GM23338 (cell line): ENCODE measurements at regions not wholly inside any gene's neighbourhood (a gene's known extent, or its start where the extent isn't known, plus 50 kb on each side); places are given as distances from the start of the nearest gene placed in this dataset.

Experiments used
- ATAC-seq: fragments of 200-7000 bp; cut with Tn5 transposase; 3 replicates; pipeline ENCODE4 v1.9.1; 2020
- DNase-seq: peaks from one replicate; pipeline ENCODE4 v3.0.0-alpha.2; 2015; ENCODE audit warnings: low spot score
- H2AFZ ChIP-seq: fragments of 200-600 bp; sonication (generic); 2 replicates; pipeline ENCODE4 v1.8.0; 2016; ENCODE audit warnings: antibody characterized with exemption, mild to moderate bottlenecking, moderate library complexity
- H3F3A ChIP-seq: fragments of 200-600 bp; sonication (generic); replicated peaks from 2 replicates; pipeline ENCODE4 v1.8.0; 2017; ENCODE audit warnings: antibody characterized with exemption, mixed run types, low read depth
- H3K27ac ChIP-seq: fragments of 200-600 bp; sonication (generic); 2 replicates; pipeline ENCODE4 v1.6.1; 2016; ENCODE audit warnings: low read depth
- H3K27me3 ChIP-seq: fragments of 200-600 bp; sonication (generic); 2 replicates; pipeline ENCODE4 v1.8.0; 2016; ENCODE audit warnings: mild to moderate bottlenecking, mixed run types, moderate library complexity; ENCODE audit not compliant: insufficient read depth
- H3K36me3 ChIP-seq: fragments of 200-600 bp; sonication (generic); 2 replicates; pipeline ENCODE4 v1.8.0; 2016; ENCODE audit warnings: mild to moderate bottlenecking; ENCODE audit not compliant: insufficient read depth
- H3K4me1 ChIP-seq: fragments of 200-600 bp; sonication (generic); 2 replicates; pipeline ENCODE4 v1.8.0; 2016; ENCODE audit warnings: mild to moderate bottlenecking, moderate library complexity; ENCODE audit not compliant: insufficient read depth
- H3K4me2 ChIP-seq: fragments of 200-600 bp; sonication (generic); 2 replicates; pipeline ENCODE4 v1.7.1; 2017; ENCODE audit warnings: mixed run types
- H3K4me3 ChIP-seq: fragments of 200-600 bp; sonication (generic); 2 replicates; pipeline ENCODE4 v1.6.1; 2016; ENCODE audit warnings: mixed run types
- H3K79me2 ChIP-seq: fragments of 200-600 bp; sonication (generic); replicated peaks from 2 replicates; pipeline ENCODE4 v1.8.0; 2017; ENCODE audit warnings: mild to moderate bottlenecking; ENCODE audit not compliant: insufficient read depth
- H3K9me2 ChIP-seq: fragments of 200-600 bp; sonication (generic); 2 replicates; pipeline ENCODE4 v1.8.0; 2017; ENCODE audit not compliant: insufficient read depth
- H4K20me1 ChIP-seq: fragments of 200-600 bp; sonication (generic); replicated peaks from 2 replicates; pipeline ENCODE4 v1.8.0; 2017; ENCODE audit warnings: mild to moderate bottlenecking; ENCODE audit not compliant: insufficient read depth
- H3K27ac Mint-ChIP-seq: 2 replicates; pipeline ENCODE4 v1.8.0; 2020; ENCODE audit warnings: inconsistent platforms, mild to moderate bottlenecking, moderate library complexity, mixed read lengths
- H3K27me3 Mint-ChIP-seq: 3 replicates; pipeline ENCODE4 v1.8.0; 2022; ENCODE audit warnings: low read depth, mild to moderate bottlenecking, moderate library complexity, mixed read lengths, inconsistent platforms; ENCODE audit not compliant: insufficient read depth, poor library complexity
- H3K36me3 Mint-ChIP-seq: 3 replicates; pipeline ENCODE4 v1.8.0; 2021; ENCODE audit warnings: low read depth, mild to moderate bottlenecking, inconsistent platforms, moderate library complexity, mixed read lengths
- H3K4me1 Mint-ChIP-seq: 3 replicates; pipeline ENCODE4 v1.8.0; 2020; ENCODE audit warnings: mild to moderate bottlenecking, inconsistent platforms, mixed read lengths
- H3K4me3 Mint-ChIP-seq: 3 replicates; pipeline ENCODE4 v1.8.0; 2021; ENCODE audit warnings: moderate library complexity, mild to moderate bottlenecking, inconsistent platforms, mixed read lengths
- H3K9me3 Mint-ChIP-seq: 3 replicates; pipeline ENCODE4 v1.8.0; 2020; ENCODE audit warnings: moderate library complexity, mild to moderate bottlenecking, inconsistent platforms, mixed read lengths
- CREB1 ChIP-seq: fragments of 250-450 bp; sonication (Bioruptor Pico); IDR thresholded peaks from 2 replicates; pipeline ENCODE4 v1.5.0; 2020; ENCODE audit warnings: low read depth, mild to moderate bottlenecking, moderate library complexity
- EZH2 ChIP-seq: fragments of 200-600 bp; sonication (generic); IDR thresholded peaks from one replicate; pipeline ENCODE4 v1.8.0; 2017; ENCODE audit warnings: antibody characterized with exemption, mild to moderate bottlenecking, low read depth; ENCODE audit not compliant: unreplicated experiment
- EZH2phosphoT487 ChIP-seq: fragments of 200-600 bp; sonication (generic); IDR thresholded peaks from one replicate; pipeline ENCODE4 v1.8.1; 2018; ENCODE audit warnings: antibody characterized with exemption; ENCODE audit not compliant: unreplicated experiment
- JUNB ChIP-seq: IDR thresholded peaks from one replicate; pipeline ENCODE4 v1.6.1; 2016; ENCODE audit warnings: antibody characterized with exemption; ENCODE audit not compliant: unreplicated experiment
- NANOG ChIP-seq: IDR thresholded peaks from 2 replicates; pipeline ENCODE4 v1.6.1; 2016; ENCODE audit warnings: antibody characterized with exemption, borderline replicate concordance
- POLR2AphosphoS5 ChIP-seq: IDR thresholded peaks from 2 replicates; pipeline ENCODE4 v1.6.1; 2016; ENCODE audit warnings: antibody characterized with exemption, low read depth
- STAT1 ChIP-seq: IDR thresholded peaks from one replicate; pipeline ENCODE4 v1.6.1; 2016; ENCODE audit warnings: antibody characterized with exemption; ENCODE audit not compliant: unreplicated experiment
- ZNF114 ChIP-seq: fragments of 250-450 bp; sonication (Bioruptor Pico); IDR thresholded peaks from 2 replicates; pipeline ENCODE4 v1.5.0; 2020; ENCODE audit warnings: mild to moderate bottlenecking, moderate library complexity
- ZNF331 ChIP-seq: fragments of 250-450 bp; sonication (Bioruptor Pico); IDR thresholded peaks from 2 replicates; pipeline ENCODE4 v1.5.0; 2020; ENCODE audit warnings: low read depth, mild to moderate bottlenecking, moderate library complexity
- TF ChIP-seq, protein P1 (sequence below), 2 experiments: fragments of 200-600 bp in 1 of 2; sonication (generic) in 1 of 2; conservative IDR thresholded peaks; 2 replicates each; pipeline versions ENCODE4 v1.5.1 to v1.6.1; 2016 to 2017; ENCODE audit warnings: antibody characterized with exemption in 2 of 2, low read depth in 2 of 2, mild to moderate bottlenecking in 2 of 2, moderate library complexity in 1 of 2
- TF ChIP-seq, protein P2 (sequence below): IDR thresholded peaks from one replicate; pipeline ENCODE4 v1.6.1; 2018; ENCODE audit warnings: antibody characterized with exemption; ENCODE audit not compliant: unreplicated experiment
- TF ChIP-seq, protein P3 (sequence below): IDR thresholded peaks from 2 replicates; pipeline ENCODE4 v1.6.1; 2016; ENCODE audit warnings: antibody characterized with exemption
- TF ChIP-seq, protein P4 (sequence below): fragments of 250-450 bp; sonication (Bioruptor Pico); IDR thresholded peaks from 2 replicates; pipeline ENCODE4 v1.5.0; 2020; ENCODE audit warnings: mild to moderate bottlenecking, moderate library complexity

DNA sequence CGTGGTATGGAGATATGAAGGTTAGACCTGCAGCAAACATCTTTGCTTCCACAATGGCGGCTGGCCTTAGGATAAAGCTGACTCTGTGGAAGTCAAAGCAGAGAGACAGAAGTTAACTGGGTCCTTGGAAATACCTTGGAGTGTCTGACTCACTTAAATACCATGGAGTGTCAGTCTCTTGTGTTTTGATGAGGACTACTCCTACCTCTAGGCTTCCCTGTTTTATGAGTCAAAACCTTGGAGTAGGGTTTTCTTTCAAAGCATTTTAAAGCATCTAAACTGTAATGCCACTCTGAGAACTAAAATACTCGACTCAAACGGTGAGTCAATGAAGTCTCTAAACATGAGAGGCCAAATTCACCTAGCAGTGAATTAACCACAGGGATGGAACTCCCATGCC lies 329.1 kb downstream of the SAMD5 start:
- Histone ChIP-seq H3K4me3 (no peak overlapping the region), H4K20me1 (no peaks in the 10 kb centered on the region)
- H3K4me3 Mint-ChIP-seq, result no peak overlapping the region

More for the DNA sequence above, 329.1 kb downstream of the SAMD5 start:
- Histone ChIP-seq H3K9me2 (no peaks in the 10 kb centered on the region), H3K27ac (no peak overlapping the region), H3K36me3 (no peaks in the 10 kb centered on the region), H3K79me2 (no peaks in the 10 kb centered on the region), H3K27me3 (no peaks in the 10 kb centered on the region), H2AFZ (no peak overlapping the region), H3K4me1 (no peaks in the 10 kb centered on the region), H3F3A (no peaks in the 10 kb centered on the region), H3K4me2 (no peak overlapping the region)
- TF ChIP-seq NANOG, result no peak
- TF ChIP-seq POLR2AphosphoS5, result no peak
- TF ChIP-seq STAT1, result no peak
- TF ChIP-seq, protein P1, sequence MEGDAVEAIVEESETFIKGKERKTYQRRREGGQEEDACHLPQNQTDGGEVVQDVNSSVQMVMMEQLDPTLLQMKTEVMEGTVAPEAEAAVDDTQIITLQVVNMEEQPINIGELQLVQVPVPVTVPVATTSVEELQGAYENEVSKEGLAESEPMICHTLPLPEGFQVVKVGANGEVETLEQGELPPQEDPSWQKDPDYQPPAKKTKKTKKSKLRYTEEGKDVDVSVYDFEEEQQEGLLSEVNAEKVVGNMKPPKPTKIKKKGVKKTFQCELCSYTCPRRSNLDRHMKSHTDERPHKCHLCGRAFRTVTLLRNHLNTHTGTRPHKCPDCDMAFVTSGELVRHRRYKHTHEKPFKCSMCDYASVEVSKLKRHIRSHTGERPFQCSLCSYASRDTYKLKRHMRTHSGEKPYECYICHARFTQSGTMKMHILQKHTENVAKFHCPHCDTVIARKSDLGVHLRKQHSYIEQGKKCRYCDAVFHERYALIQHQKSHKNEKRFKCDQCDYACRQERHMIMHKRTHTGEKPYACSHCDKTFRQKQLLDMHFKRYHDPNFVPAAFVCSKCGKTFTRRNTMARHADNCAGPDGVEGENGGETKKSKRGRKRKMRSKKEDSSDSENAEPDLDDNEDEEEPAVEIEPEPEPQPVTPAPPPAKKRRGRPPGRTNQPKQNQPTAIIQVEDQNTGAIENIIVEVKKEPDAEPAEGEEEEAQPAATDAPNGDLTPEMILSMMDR (conservative IDR thresholded peaks at IDR 0.05; ENCODE audit: low read depth in 2 of 2), result no peak
- no peak for TF ChIP-seq CREB1 (CRISPR knock-in tag)
- TF ChIP-seq, protein P2, sequence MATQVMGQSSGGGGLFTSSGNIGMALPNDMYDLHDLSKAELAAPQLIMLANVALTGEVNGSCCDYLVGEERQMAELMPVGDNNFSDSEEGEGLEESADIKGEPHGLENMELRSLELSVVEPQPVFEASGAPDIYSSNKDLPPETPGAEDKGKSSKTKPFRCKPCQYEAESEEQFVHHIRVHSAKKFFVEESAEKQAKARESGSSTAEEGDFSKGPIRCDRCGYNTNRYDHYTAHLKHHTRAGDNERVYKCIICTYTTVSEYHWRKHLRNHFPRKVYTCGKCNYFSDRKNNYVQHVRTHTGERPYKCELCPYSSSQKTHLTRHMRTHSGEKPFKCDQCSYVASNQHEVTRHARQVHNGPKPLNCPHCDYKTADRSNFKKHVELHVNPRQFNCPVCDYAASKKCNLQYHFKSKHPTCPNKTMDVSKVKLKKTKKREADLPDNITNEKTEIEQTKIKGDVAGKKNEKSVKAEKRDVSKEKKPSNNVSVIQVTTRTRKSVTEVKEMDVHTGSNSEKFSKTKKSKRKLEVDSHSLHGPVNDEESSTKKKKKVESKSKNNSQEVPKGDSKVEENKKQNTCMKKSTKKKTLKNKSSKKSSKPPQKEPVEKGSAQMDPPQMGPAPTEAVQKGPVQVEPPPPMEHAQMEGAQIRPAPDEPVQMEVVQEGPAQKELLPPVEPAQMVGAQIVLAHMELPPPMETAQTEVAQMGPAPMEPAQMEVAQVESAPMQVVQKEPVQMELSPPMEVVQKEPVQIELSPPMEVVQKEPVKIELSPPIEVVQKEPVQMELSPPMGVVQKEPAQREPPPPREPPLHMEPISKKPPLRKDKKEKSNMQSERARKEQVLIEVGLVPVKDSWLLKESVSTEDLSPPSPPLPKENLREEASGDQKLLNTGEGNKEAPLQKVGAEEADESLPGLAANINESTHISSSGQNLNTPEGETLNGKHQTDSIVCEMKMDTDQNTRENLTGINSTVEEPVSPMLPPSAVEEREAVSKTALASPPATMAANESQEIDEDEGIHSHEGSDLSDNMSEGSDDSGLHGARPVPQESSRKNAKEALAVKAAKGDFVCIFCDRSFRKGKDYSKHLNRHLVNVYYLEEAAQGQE, result no peak
- no peak for TF ChIP-seq ZNF114 (CRISPR knock-in tag)
- TF ChIP-seq ZNF331 (CRISPR knock-in tag), result no peak
- TF ChIP-seq, protein P3, sequence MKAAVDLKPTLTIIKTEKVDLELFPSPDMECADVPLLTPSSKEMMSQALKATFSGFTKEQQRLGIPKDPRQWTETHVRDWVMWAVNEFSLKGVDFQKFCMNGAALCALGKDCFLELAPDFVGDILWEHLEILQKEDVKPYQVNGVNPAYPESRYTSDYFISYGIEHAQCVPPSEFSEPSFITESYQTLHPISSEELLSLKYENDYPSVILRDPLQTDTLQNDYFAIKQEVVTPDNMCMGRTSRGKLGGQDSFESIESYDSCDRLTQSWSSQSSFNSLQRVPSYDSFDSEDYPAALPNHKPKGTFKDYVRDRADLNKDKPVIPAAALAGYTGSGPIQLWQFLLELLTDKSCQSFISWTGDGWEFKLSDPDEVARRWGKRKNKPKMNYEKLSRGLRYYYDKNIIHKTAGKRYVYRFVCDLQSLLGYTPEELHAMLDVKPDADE, result no peak
- TF ChIP-seq, protein P4, sequence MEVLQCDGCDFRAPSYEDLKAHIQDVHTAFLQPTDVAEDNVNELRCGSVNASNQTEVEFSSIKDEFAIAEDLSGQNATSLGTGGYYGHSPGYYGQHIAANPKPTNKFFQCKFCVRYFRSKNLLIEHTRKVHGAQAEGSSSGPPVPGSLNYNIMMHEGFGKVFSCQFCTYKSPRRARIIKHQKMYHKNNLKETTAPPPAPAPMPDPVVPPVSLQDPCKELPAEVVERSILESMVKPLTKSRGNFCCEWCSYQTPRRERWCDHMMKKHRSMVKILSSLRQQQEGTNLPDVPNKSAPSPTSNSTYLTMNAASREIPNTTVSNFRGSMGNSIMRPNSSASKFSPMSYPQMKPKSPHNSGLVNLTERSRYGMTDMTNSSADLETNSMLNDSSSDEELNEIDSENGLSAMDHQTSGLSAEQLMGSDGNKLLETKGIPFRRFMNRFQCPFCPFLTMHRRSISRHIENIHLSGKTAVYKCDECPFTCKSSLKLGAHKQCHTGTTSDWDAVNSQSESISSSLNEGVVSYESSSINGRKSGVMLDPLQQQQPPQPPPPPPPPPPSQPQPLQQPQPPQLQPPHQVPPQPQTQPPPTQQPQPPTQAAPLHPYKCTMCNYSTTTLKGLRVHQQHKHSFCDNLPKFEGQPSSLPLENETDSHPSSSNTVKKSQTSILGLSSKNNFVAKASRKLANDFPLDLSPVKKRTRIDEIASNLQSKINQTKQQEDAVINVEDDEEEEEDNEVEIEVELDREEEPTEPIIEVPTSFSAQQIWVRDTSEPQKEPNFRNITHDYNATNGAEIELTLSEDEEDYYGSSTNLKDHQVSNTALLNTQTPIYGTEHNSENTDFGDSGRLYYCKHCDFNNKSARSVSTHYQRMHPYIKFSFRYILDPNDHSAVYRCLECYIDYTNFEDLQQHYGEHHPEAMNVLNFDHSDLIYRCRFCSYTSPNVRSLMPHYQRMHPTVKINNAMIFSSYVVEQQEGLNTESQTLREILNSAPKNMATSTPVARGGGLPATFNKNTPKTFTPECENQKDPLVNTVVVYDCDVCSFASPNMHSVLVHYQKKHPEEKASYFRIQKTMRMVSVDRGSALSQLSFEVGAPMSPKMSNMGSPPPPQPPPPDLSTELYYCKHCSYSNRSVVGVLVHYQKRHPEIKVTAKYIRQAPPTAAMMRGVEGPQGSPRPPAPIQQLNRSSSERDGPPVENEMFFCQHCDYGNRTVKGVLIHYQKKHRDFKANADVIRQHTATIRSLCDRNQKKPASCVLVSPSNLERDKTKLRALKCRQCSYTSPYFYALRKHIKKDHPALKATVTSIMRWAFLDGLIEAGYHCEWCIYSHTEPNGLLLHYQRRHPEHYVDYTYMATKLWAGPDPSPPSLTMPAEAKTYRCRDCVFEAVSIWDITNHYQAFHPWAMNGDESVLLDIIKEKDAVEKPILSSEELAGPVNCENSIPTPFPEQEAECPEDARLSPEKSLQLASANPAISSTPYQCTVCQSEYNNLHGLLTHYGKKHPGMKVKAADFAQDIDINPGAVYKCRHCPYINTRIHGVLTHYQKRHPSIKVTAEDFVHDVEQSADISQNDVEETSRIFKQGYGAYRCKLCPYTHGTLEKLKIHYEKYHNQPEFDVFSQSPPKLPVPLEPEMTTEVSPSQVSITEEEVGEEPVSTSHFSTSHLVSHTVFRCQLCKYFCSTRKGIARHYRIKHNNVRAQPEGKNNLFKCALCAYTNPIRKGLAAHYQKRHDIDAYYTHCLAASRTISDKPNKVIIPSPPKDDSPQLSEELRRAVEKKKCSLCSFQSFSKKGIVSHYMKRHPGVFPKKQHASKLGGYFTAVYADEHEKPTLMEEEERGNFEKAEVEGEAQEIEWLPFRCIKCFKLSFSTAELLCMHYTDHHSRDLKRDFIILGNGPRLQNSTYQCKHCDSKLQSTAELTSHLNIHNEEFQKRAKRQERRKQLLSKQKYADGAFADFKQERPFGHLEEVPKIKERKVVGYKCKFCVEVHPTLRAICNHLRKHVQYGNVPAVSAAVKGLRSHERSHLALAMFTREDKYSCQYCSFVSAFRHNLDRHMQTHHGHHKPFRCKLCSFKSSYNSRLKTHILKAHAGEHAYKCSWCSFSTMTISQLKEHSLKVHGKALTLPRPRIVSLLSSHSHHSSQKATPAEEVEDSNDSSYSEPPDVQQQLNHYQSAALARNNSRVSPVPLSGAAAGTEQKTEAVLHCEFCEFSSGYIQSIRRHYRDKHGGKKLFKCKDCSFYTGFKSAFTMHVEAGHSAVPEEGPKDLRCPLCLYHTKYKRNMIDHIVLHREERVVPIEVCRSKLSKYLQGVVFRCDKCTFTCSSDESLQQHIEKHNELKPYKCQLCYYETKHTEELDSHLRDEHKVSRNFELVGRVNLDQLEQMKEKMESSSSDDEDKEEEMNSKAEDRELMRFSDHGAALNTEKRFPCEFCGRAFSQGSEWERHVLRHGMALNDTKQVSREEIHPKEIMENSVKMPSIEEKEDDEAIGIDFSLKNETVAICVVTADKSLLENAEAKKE (CRISPR knock-in tag), result no peak
- no peak for TF ChIP-seq JUNB
- TF ChIP-seq EZH2, result no peak
- no peak for TF ChIP-seq EZH2phosphoT487
- Mint-ChIP-seq H3K9me3 (no peaks in the 10 kb centered on the region), H3K27ac (no peak overlapping the region), H3K27me3 (no peaks in the 10 kb centered on the region), H3K36me3 (no peaks in the 10 kb centered on the region), H3K4me1 (no peaks in the 10 kb centered on the region)
- ATAC-seq (no peak), DNase-seq (no peak)
